BJ (cell line): ENCODE measurements at regions not wholly inside any gene's neighbourhood (a gene's known extent, or its start where the extent isn't known, plus 50 kb on each side); places are given as distances from the start of the nearest gene placed in this dataset.
"Not testable (repeated sequence)": the region's sequence is repeated elsewhere in the genome, so short reads cannot be mapped to it uniquely, and the experiment has no call there.

Experiments used
- CTCF ChIA-PET: fragments of 350-600 bp; formaldehyde crosslinking; extraction: SDS; loops from one replicate; lab custom pipeline; 2021; ENCODE audit warnings: antibody characterized with exemption, inconsistent platforms; lab: Yijun Ruan, JAX
- POLR2A ChIA-PET: fragments of 300-600 bp; sonication (Branson Sonifier 250); formaldehyde crosslinking; extraction: SDS; loops from one replicate; lab custom pipeline; 2021; ENCODE audit warnings: antibody characterized with exemption; lab: Charles Lee
- DNase-seq: peaks from one replicate; pipeline ENCODE4 v3.0.0-alpha.2; 2011; ENCODE audit warnings: low read depth
- H3K27me3 ChIP-seq: 2 replicates; pipeline ENCODE4 v1.6.0; 2011; ENCODE audit warnings: low read length; ENCODE audit not compliant: control insufficient read depth, insufficient read depth
- H3K36me3 ChIP-seq: 2 replicates; pipeline ENCODE4 v1.5.1; 2011; ENCODE audit warnings: low read length; ENCODE audit not compliant: control insufficient read depth, insufficient read depth
- H3K4me3 ChIP-seq: 2 replicates; pipeline ENCODE4 v1.5.1; 2011; ENCODE audit warnings: low read depth, mild to moderate bottlenecking, control low read depth, low read length
- CTCF ChIP-seq: IDR thresholded peaks from 2 replicates; pipeline ENCODE4 v1.5.1; 2011; ENCODE audit warnings: low read depth, mild to moderate bottlenecking, control low read depth, inconsistent platforms, low read length, moderate library complexity; ENCODE audit not compliant: insufficient read depth

- Histone ChIP-seq H3K4me3 (no peak overlapping the region), H3K36me3 (no peaks in the 10 kb centered on the region), H3K27me3 (no peaks in the 10 kb centered on the region)
- no peak for DNase-seq
- CTCF ChIA-PET = interaction anchor here (1.5 to 3.1 kb wide), 2 partner anchors 11 to 57 kb away, joined by 4 to 9 read pairs; no protein-coding TSS in a partner anchor
- TF ChIP-seq CTCF = no peak
- POLR2A ChIA-PET = no interaction called here
Observed at GRCh38 chr5:87127426-87127825, 140.3 kb upstream of the RASA1 start.

DNA sequence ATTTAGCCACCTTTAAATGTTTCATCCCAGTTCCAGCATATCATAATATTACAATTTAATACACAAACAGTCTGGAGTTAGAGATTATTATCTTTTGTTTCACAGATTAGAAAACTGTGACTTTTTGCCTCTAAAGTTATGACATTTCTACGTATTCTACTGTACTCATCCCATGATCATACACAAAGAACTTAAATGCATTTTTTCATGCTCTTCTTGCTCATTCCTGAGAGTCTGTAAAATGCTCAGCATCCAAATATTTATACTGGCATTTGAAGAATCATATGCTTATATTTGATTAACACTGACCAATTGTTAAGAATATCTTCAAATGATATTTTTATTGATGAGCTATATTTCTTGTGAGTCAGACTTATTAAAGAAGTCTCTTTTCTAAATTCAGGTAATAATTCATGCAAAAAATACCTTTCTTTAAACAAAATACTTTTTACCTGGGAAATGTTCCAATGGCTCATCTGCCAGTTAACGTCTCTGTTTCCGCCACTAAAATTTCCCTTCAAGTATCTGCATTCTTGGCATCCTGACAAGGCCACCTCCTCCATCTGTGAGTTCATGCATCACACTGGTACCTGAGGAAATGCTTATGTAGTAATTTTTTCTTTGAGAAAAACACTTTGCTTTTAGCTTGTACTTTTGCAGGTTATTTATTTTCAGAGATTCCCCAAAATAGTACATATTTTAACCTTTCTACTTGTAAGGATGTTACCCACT, 139.6 kb upstream of the RASA1 start:
- no peak overlapping the region for H3K4me3 ChIP-seq
- no peaks in the 10 kb centered on the region for H3K36me3 ChIP-seq
- DNase-seq = no peak
- CTCF ChIA-PET = interaction anchor here (1.5 to 3.1 kb wide), 2 partner anchors 10 to 57 kb away, joined by 4 to 9 read pairs; no protein-coding TSS in a partner anchor
- TF ChIP-seq CTCF = no peak
- H3K27me3 ChIP-seq = no peaks in the 10 kb centered on the region
- POLR2A ChIA-PET = no interaction called here

DNA sequence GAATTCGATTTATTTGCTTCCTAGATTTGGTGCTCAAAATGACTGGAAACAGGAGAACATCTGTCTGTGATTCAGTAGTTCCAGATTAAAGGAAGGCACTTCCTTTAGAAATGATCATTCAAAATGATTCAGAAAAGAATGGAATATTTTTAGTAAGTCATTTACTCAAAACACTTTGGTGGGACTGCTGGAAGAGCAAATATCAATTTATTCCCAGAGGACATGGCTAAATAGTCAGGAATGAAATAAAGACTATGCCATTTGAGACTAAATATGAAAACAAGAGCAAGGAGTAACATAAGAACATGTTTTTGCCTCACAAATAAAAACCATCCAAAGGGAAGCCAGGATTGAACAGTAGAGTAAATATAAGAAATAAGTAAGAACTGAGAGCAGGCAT, 138.6 kb upstream of the RASA1 start:
- CTCF ChIA-PET = interaction anchor here (3.1 kb wide), 1 partner anchor 9 kb away, joined by 9 read pairs; no protein-coding TSS in a partner anchor
- H3K4me3 ChIP-seq = no peak overlapping the region
- no peak for DNase-seq
- H3K36me3 ChIP-seq = no peaks in the 10 kb centered on the region
- no peaks in the 10 kb centered on the region for H3K27me3 ChIP-seq
- TF ChIP-seq CTCF = no peak
- POLR2A ChIA-PET = no interaction called here

GRCh38 chr5:87132696-87133095, 135.0 kb upstream of the RASA1 start:
- H3K4me3 ChIP-seq = no peak overlapping the region
- ChIA-PET POLR2A (no interaction called here), CTCF (no interaction called here)
- H3K36me3 ChIP-seq = no peaks in the 10 kb centered on the region
- TF ChIP-seq CTCF = no peak
- DNase-seq = no peak
- no peaks in the 10 kb centered on the region for H3K27me3 ChIP-seq

- POLR2A ChIA-PET, H3K4me3 ChIP-seq, DNase-seq, CTCF ChIA-PET, H3K27me3 ChIP-seq, H3K36me3 ChIP-seq: not testable (repeated sequence)
Observed at GRCh38 chr5:87134513-87134912, 133.2 kb upstream of the RASA1 start.

DNA sequence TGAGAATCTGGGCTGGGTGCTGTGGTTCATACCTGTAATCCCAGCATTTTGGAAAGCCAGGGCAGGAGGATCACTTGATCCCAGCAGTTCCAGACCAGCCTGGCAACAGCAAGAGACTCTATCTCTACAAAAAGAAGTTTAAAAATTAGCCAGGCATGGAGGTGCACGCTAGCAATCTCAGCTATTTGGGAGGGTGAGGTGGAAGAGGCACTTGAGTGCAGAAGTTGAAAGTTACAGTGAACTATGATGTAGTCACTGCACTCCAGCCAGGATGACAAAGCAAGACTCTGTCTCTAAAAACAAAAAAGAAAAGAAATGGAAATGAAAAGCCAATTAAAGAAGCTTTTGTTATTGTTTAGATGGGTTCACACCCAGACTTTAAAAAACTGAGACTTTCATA, 131.6 kb upstream of the RASA1 start:
- Histone ChIP-seq H3K27me3 (no peaks in the 10 kb centered on the region), H3K36me3 (no peaks in the 10 kb centered on the region), H3K4me3 (no peak overlapping the region)
- no peak for TF ChIP-seq CTCF
- CTCF ChIA-PET = no interaction called here
- POLR2A ChIA-PET = no interaction called here
- no peak for DNase-seq
